PC-3 (cell line): ENCODE measurements at regions not wholly inside any gene's neighbourhood (a gene's known extent, or its start where the extent isn't known, plus 50 kb on each side); places are given as distances from the start of the nearest gene placed in this dataset.

ENCODE experiments used
- ATAC-seq: fragments of 200-7000 bp; cut with Tn5 transposase; 2 replicates; pipeline ENCODE4 v1.9.1; 2020; ENCODE audit warnings: mild to moderate bottlenecking, moderate library complexity
- BruUV-seq: library from RNA; stranded (reverse); fragments of 400-500 nt; replicated peaks from 2 replicates; lab custom pipeline; 2021; lab: Mats Ljungman, UMichigan
- CTCF ChIA-PET: fragments of 300-600 bp; sonication (Branson Sonifier 250); formaldehyde crosslinking; loops from one replicate; lab custom pipeline; 2022; ENCODE audit warnings: antibody characterized with exemption; lab: Charles Lee
- POLR2A ChIA-PET: fragments of 300-600 bp; sonication (Branson Sonifier 250); formaldehyde crosslinking; loops from one replicate; lab custom pipeline; 2022; ENCODE audit warnings: antibody characterized with exemption; ENCODE audit not compliant: unreplicated experiment; lab: Charles Lee
- DNase-seq: peaks from one replicate; pipeline ENCODE4 v3.0.0-alpha.2; 2015
- H2AFZ ChIP-seq: fragments of 300-600 bp; sonication (generic); 2 replicates; pipeline ENCODE4 v1.6.0; 2016; ENCODE audit warnings: antibody characterized with exemption, low read length
- H3F3A ChIP-seq: fragments of 300-600 bp; sonication (generic); one replicate; pipeline ENCODE4 v1.6.0; 2017; ENCODE audit warnings: antibody characterized with exemption, low read length, control low read depth, mild to moderate bottlenecking; ENCODE audit not compliant: unreplicated experiment
- H3K27ac ChIP-seq: fragments of 300-600 bp; sonication (generic); 2 replicates; pipeline ENCODE4 v1.5.1; 2016; ENCODE audit warnings: mild to moderate bottlenecking, low read length
- H3K27me3 ChIP-seq: fragments of 300-600 bp; sonication (generic); 2 replicates; pipeline ENCODE4 v1.6.1; 2016; ENCODE audit warnings: low read length, mixed read lengths
- H3K36me3 ChIP-seq: fragments of 300-600 bp; sonication (generic); 2 replicates; pipeline ENCODE4 v1.6.1; 2016; ENCODE audit warnings: low read depth, mixed run types, low read length, mixed read lengths
- H3K4me1 ChIP-seq: fragments of 300-600 bp; sonication (generic); 2 replicates; pipeline ENCODE4 v1.5.1; 2016; ENCODE audit warnings: low read length; ENCODE audit not compliant: insufficient read depth
- H3K4me2 ChIP-seq: fragments of 300-600 bp; sonication (generic); 2 replicates; pipeline ENCODE4 v1.6.0; 2016; ENCODE audit warnings: low read length
- H3K4me3 ChIP-seq: fragments of 300-600 bp; sonication (generic); 2 replicates; pipeline ENCODE4 v1.5.1; 2016; ENCODE audit warnings: mild to moderate bottlenecking, low read length, mixed read lengths
- H3K79me2 ChIP-seq: fragments of 300-600 bp; sonication (generic); 2 replicates; pipeline ENCODE4 v1.6.1; 2017; ENCODE audit warnings: low read length, mixed read lengths
- H3K9ac ChIP-seq: fragments of 300-600 bp; sonication (generic); 2 replicates; pipeline ENCODE4 v1.6.0; 2016; ENCODE audit warnings: mild to moderate bottlenecking, low read length
- H3K9me2 ChIP-seq: fragments of 300-600 bp; sonication (generic); replicated peaks from 2 replicates; pipeline ENCODE4 v1.6.1; 2016; ENCODE audit warnings: mixed run types, low read length, mixed read lengths
- H3K9me3 ChIP-seq: fragments of 300-600 bp; sonication (generic); 2 replicates; pipeline ENCODE4 v1.6.1; 2016; ENCODE audit warnings: low read length, mixed read lengths
- H4K20me1 ChIP-seq: fragments of 300-600 bp; sonication (generic); 2 replicates; pipeline ENCODE4 v1.6.1; 2016; ENCODE audit warnings: low read length, mixed read lengths
- EZH2 ChIP-seq: fragments of 300-600 bp; sonication (generic); IDR thresholded peaks from one replicate; pipeline ENCODE4 v1.6.1; 2017; ENCODE audit warnings: antibody characterized with exemption, mild to moderate bottlenecking, low read length; ENCODE audit not compliant: unreplicated experiment
- EZH2phosphoT487 ChIP-seq: fragments of 300-600 bp; sonication (generic); IDR thresholded peaks from 2 replicates; pipeline ENCODE4 v1.6.1; 2018; ENCODE audit warnings: mild to moderate bottlenecking, antibody characterized with exemption, low read length, borderline replicate concordance
- intact Hi-C: fragments of 100-400 bp; cut with micrococcal nuclease; formaldehyde crosslinking; loops from 2 replicates; pipeline ENCODE4 v1.9.0; 2023
- TF ChIP-seq, protein P1 (sequence below): fragments of 300-600 bp; sonication (generic); conservative IDR thresholded peaks from 2 replicates; pipeline ENCODE4 v1.5.1; 2017; ENCODE audit warnings: antibody characterized with exemption, low read depth, mild to moderate bottlenecking, low read length

GRCh38 chr11:109512249-109512648, 90.3 kb downstream of the C11orf87 start:
- H3K27me3 ChIP-seq: peaks cover 23% of the 10 kb centered on the region; the same call in 1 of the 2 replicates
- no peaks in the 10 kb centered on the region for H3K79me2 ChIP-seq
- no peaks in the 10 kb centered on the region for H3K36me3 ChIP-seq
- no peaks in the 10 kb centered on the region for H3K9me2 ChIP-seq
- H4K20me1 ChIP-seq: no peaks in the 10 kb centered on the region
- no peak for TF ChIP-seq EZH2
- no peak for TF ChIP-seq EZH2phosphoT487
- TF ChIP-seq, protein P1, sequence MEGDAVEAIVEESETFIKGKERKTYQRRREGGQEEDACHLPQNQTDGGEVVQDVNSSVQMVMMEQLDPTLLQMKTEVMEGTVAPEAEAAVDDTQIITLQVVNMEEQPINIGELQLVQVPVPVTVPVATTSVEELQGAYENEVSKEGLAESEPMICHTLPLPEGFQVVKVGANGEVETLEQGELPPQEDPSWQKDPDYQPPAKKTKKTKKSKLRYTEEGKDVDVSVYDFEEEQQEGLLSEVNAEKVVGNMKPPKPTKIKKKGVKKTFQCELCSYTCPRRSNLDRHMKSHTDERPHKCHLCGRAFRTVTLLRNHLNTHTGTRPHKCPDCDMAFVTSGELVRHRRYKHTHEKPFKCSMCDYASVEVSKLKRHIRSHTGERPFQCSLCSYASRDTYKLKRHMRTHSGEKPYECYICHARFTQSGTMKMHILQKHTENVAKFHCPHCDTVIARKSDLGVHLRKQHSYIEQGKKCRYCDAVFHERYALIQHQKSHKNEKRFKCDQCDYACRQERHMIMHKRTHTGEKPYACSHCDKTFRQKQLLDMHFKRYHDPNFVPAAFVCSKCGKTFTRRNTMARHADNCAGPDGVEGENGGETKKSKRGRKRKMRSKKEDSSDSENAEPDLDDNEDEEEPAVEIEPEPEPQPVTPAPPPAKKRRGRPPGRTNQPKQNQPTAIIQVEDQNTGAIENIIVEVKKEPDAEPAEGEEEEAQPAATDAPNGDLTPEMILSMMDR: no peak
- H3K4me1 ChIP-seq: no peaks in the 10 kb centered on the region
- H3K4me2 ChIP-seq: no peak overlapping the region
- ChIA-PET POLR2A (no interaction called here), CTCF (no interaction called here)
- no peak overlapping the region for H2AFZ ChIP-seq
- intact Hi-C loops: no loop called here
- no TSS peak for BruUV-seq
- no peak for ATAC-seq
- no peaks in the 10 kb centered on the region for H3K9me3 ChIP-seq
- H3K27ac ChIP-seq: no peak overlapping the region
- no peaks in the 10 kb centered on the region for H3F3A ChIP-seq
- no peak for DNase-seq
- no peak overlapping the region for H3K9ac ChIP-seq
- H3K4me3 ChIP-seq: no peak overlapping the region

DNA sequence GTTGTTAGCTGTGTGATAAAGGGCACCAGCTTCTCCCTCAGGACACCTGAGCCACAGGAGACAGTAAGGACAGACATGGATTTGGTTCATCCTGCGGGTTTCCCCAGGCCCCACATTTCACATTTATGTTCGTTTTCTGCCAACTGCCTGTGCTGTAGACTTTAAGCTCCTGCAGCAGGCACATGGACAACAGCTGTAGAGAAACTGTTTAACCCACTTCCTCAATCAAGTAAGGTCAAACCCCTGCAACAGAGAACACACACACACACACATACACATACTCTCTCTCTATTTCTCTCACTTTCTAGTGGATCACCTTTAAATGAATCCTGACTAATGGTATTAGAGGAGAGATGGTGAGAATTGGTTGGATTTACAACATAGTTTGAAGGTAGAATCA, 90.7 kb downstream of the C11orf87 start:
- BruUV-seq: no TSS peak
- H3K4me1 ChIP-seq: no peaks in the 10 kb centered on the region
- no peaks in the 10 kb centered on the region for H4K20me1 ChIP-seq
- CTCF ChIA-PET: no interaction called here
- TF ChIP-seq EZH2: no peak
- H3K27ac ChIP-seq: no peak overlapping the region
- intact Hi-C loops: no loop called here
- H3K79me2 ChIP-seq: no peaks in the 10 kb centered on the region
- peaks cover 24% of the 10 kb centered on the region; the same call in 1 of the 2 replicates for H3K27me3 ChIP-seq
- H3K36me3 ChIP-seq: no peaks in the 10 kb centered on the region
- H3K4me2 ChIP-seq: no peak overlapping the region
- ATAC-seq: no peak
- H3K9me3 ChIP-seq: no peaks in the 10 kb centered on the region
- H3K4me3 ChIP-seq: no peak overlapping the region
- H3K9me2 ChIP-seq: no peaks in the 10 kb centered on the region
- H3K9ac ChIP-seq: no peak overlapping the region
- no peaks in the 10 kb centered on the region for H3F3A ChIP-seq
- POLR2A ChIA-PET: no interaction called here
- no peak overlapping the region for H2AFZ ChIP-seq
- no peak for DNase-seq

DNA sequence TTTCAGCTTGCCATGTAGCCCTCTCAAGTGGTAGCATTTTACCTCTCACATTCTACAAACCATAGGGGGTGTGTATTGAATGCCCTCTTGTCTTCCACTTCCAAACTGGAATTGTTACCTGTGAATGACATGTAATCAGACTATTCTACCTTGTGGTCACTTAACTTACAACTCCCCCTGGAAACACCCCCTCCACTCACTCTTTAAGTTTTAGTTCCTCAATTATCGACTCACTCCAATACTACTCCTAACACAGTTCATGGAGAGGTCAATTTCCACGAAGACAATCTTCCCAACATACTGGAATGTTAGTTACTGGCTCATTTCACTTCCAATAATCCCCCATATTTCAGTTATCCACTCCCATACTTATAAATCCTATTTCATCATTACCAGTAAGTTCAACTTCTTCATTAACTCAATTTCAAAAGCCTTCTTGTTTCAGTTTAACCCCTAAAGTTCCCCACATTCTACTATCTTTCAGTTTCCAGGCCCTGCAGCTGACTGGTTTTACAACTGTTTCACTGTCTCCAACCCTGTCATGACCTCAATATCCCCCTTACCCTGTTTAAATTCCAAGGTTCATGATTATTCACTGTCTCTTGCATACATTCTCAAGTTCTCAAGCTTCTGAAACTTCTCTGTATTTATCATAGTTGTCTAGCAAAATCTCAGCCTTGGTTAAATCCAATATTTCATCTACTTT, 92.5 kb downstream of the C11orf87 start:
- ChIA-PET CTCF (no interaction called here), POLR2A (no interaction called here)
- intact Hi-C loops: no loop called here
- H3K4me1 ChIP-seq: no peaks in the 10 kb centered on the region
- peaks cover 24% of the 10 kb centered on the region; the same call in 1 of the 2 replicates for H3K27me3 ChIP-seq
- H3K9me3 ChIP-seq: no peaks in the 10 kb centered on the region
- H4K20me1 ChIP-seq: no peaks in the 10 kb centered on the region
- no peak overlapping the region for H3K4me2 ChIP-seq
- TF ChIP-seq, protein P1: no peak
- no peak for TF ChIP-seq EZH2phosphoT487
- TF ChIP-seq EZH2: no peak
- no peak overlapping the region for H3K4me3 ChIP-seq
- no peaks in the 10 kb centered on the region for H3F3A ChIP-seq
- H3K36me3 ChIP-seq: no peaks in the 10 kb centered on the region
- no peak for DNase-seq
- no peak overlapping the region for H3K9ac ChIP-seq
- H3K9me2 ChIP-seq: no peaks in the 10 kb centered on the region
- H3K79me2 ChIP-seq: no peaks in the 10 kb centered on the region
- no peak overlapping the region for H2AFZ ChIP-seq
- no peak overlapping the region for H3K27ac ChIP-seq
- no TSS peak for BruUV-seq
- ATAC-seq: no peak
